ENCODE measurements at regions not wholly inside any gene's neighbourhood (a gene's known extent, or its start where the extent isn't known, plus 50 kb on each side); places are given as distances from the start of the nearest gene placed in this dataset.

- no peak for TF ChIP-seq CTCF (IDR thresholded peaks at IDR 0.05; ENCODE audit: insufficient read depth, low read length)
- no peak overlapping the region for H3K4me3 ChIP-seq (ENCODE audit: low read depth, low read length)
- DNase-seq (ENCODE audit: low read depth) = no peak
Measured at GRCh38 chr2:216260629-216261028, 111.7 kb downstream of the MARCHF4 start.

- no peak for TF ChIP-seq CTCF (IDR thresholded peaks at IDR 0.05; ENCODE audit: insufficient read depth, low read length)
- DNase-seq (ENCODE audit: low read depth) = no peak
Measured at GRCh38 chr2:216259081-216259480, 113.2 kb downstream of the MARCHF4 start.

GRCh38 chr2:216257089-216257488 lies 115.2 kb downstream of the MARCHF4 start:
- DNase-seq (ENCODE audit: low read depth) = no peak
- H3K4me3 ChIP-seq (ENCODE audit: low read depth, low read length) = no peak overlapping the region
- TF ChIP-seq CTCF (IDR thresholded peaks at IDR 0.05; ENCODE audit: insufficient read depth, low read length) = no peak

More at GRCh38 chr2:216259081-216259480, 113.2 kb downstream of the MARCHF4 start:
- H3K4me3 ChIP-seq (ENCODE audit: low read depth, low read length) = no peak overlapping the region
